ENCODE measurements at regions not wholly inside any gene's neighbourhood (a gene's known extent, or its start where the extent isn't known, plus 50 kb on each side); places are given as distances from the start of the nearest gene placed in this dataset.

- Mint-ChIP-seq H3K27me3 (ENCODE audit: low read depth in 2 of 2) (peaks cover 19 to 58% of the 10 kb centered on the region in 2 donors), H3K9me3 (no peaks in the 10 kb centered on the region), H3K27ac (no peak overlapping the region), H3K4me1 (no peaks in the 10 kb centered on the region), H3K36me3 (no peaks in the 10 kb centered on the region), H3K4me3 (no peak overlapping the region)
- Histone ChIP-seq H3K27me3 (ENCODE audit: control insufficient read depth, insufficient read depth, low read length) (no peaks in the 10 kb centered on the region), H3K4me3 (ENCODE audit: low read length) (no peak overlapping the region), H3K36me3 (ENCODE audit: control insufficient read depth, insufficient read depth, low read length) (no peaks in the 10 kb centered on the region), H3K4me1 (ENCODE audit: control insufficient read depth, insufficient read depth, low read length) (no peaks in the 10 kb centered on the region), H3K27ac (ENCODE audit: low read length) (no peak overlapping the region), H3K9me3 (ENCODE audit: control insufficient read depth, insufficient read depth, low read length) (no peaks in the 10 kb centered on the region)
- intact Hi-C loops (cut with micrococcal nuclease), result no loop called here
- no peak for TF ChIP-seq CTCF (IDR thresholded peaks at IDR 0.05)
- 89% methylated on average over 2 of the region's 3 CpGs for WGBS (ENCODE audit: insufficient coverage)
- DNase-seq, result no peak
- no peak for ATAC-seq
Observed at GRCh38 chr1:112304612-112305011, 91.4 kb upstream of the CTTNBP2NL start.

DNA sequence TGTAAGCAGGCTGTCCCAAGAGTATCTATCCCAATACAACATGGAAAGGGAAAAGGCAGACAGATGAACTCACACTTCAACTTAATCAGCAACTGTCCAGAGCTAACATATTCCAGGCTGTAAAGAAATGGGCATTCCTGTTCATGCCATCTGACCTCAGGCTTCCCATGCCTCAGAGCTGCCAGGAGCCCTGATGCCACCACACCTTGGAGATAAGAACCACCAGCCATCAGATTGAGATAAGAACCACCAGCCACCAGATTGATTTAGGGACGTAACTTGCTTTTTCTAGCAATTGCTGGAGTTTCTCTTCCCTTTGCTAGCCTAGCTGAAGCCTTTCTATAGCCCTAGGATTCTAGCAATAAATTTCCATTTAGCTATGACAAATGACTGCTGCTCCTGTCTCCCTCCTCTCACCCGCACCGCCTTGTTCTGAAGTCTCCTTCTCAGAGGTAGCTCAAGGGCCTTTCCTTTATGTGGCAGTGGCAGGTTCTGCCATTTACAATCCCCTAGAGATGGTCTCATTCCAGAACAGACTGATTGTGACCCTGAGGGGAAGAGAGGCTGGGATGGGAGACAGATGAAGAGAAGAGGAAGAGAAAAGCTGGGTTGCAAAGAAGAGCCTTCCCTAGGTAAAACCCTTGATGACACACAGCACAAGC, 88.0 kb upstream of the CTTNBP2NL start:
- Mint-ChIP-seq H3K4me1 (no peaks in the 10 kb centered on the region), H3K27ac (no peak overlapping the region), H3K27me3 (ENCODE audit: low read depth in 2 of 2) (peaks cover 20 to 67% of the 10 kb centered on the region in 2 donors), H3K9me3 (no peaks in the 10 kb centered on the region), H3K4me3 (no peak overlapping the region), H3K36me3 (no peaks in the 10 kb centered on the region)
- DNase-seq (no peak), ATAC-seq (no peak)
- intact Hi-C loops (cut with micrococcal nuclease), result no loop called here
- no peak overlapping the region for H3K27ac ChIP-seq (ENCODE audit: low read length)
- 81% methylated on average over 3 of the region's 3 CpGs for WGBS (ENCODE audit: insufficient coverage)
- no peaks in the 10 kb centered on the region for H3K36me3 ChIP-seq (ENCODE audit: control insufficient read depth, insufficient read depth, low read length)
- H3K9me3 ChIP-seq (ENCODE audit: control insufficient read depth, insufficient read depth, low read length), result no peaks in the 10 kb centered on the region
- no peak for TF ChIP-seq CTCF (IDR thresholded peaks at IDR 0.05)
- no peak overlapping the region for H3K4me3 ChIP-seq (ENCODE audit: low read length)
- H3K27me3 ChIP-seq (ENCODE audit: control insufficient read depth, insufficient read depth, low read length), result no peaks in the 10 kb centered on the region
- H3K4me1 ChIP-seq (ENCODE audit: control insufficient read depth, insufficient read depth, low read length), result no peaks in the 10 kb centered on the region

DNA sequence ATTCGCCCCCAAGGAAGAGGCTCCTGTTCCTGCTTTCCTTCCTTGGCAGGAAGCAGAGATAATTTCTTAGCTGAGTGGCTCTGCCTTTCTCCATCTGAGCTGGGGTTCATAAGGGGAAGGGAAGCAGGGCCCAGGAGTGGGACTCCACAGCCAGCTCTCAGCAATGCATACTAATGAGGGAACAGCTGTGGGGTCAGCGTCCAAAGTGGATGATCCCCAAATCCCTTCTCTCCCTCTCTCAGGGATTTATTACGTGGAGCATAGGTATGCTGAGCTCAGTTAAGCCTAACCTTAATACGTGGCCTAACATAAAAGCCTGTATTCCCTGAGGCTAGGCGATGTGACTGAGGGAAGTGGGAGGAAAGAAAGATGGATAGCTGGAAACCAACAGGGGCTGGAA, 87.3 kb upstream of the CTTNBP2NL start:
- no peak overlapping the region for H3K4me3 ChIP-seq (ENCODE audit: low read length)
- Mint-ChIP-seq H3K27me3 (ENCODE audit: low read depth in 2 of 2) (peaks cover 20 to 67% of the 10 kb centered on the region in 2 donors), H3K36me3 (no peaks in the 10 kb centered on the region), H3K4me1 (no peaks in the 10 kb centered on the region), H3K4me3 (no peak overlapping the region), H3K27ac (no peak overlapping the region), H3K9me3 (no peaks in the 10 kb centered on the region)
- no peak overlapping the region for H3K27ac ChIP-seq (ENCODE audit: low read length)
- H3K36me3 ChIP-seq (ENCODE audit: control insufficient read depth, insufficient read depth, low read length), result no peaks in the 10 kb centered on the region
- intact Hi-C loops (cut with micrococcal nuclease), result no loop called here
- DNase-seq, result no peak
- ATAC-seq, result no peak
- no peak for TF ChIP-seq CTCF (IDR thresholded peaks at IDR 0.05)
- no peaks in the 10 kb centered on the region for H3K9me3 ChIP-seq (ENCODE audit: control insufficient read depth, insufficient read depth, low read length)
- H3K27me3 ChIP-seq (ENCODE audit: control insufficient read depth, insufficient read depth, low read length), result no peaks in the 10 kb centered on the region
- H3K4me1 ChIP-seq (ENCODE audit: control insufficient read depth, insufficient read depth, low read length), result no peaks in the 10 kb centered on the region
- WGBS (ENCODE audit: insufficient coverage), result 79% methylated on average over 5 of the region's 5 CpGs

- no peak overlapping the region for H3K27ac ChIP-seq (ENCODE audit: low read length)
- H3K27ac Mint-ChIP-seq, result no peak overlapping the region
- ATAC-seq (no peak), DNase-seq (no peak)
- no peaks in the 10 kb centered on the region for H3K9me3 Mint-ChIP-seq
- no peaks in the 10 kb centered on the region for H3K27me3 ChIP-seq (ENCODE audit: control insufficient read depth, insufficient read depth, low read length)
- no peaks in the 10 kb centered on the region for H3K4me1 Mint-ChIP-seq
- intact Hi-C loops (cut with micrococcal nuclease), result no loop called here
- no peak overlapping the region for H3K4me3 Mint-ChIP-seq
- H3K4me1 ChIP-seq (ENCODE audit: control insufficient read depth, insufficient read depth, low read length), result no peaks in the 10 kb centered on the region
- no peaks in the 10 kb centered on the region for H3K9me3 ChIP-seq (ENCODE audit: control insufficient read depth, insufficient read depth, low read length)
- no peak for TF ChIP-seq CTCF (IDR thresholded peaks at IDR 0.05)
- H3K27me3 Mint-ChIP-seq (ENCODE audit: low read depth in 2 of 2), result peaks cover 20 to 65% of the 10 kb centered on the region in 2 donors
- no peaks in the 10 kb centered on the region for H3K36me3 ChIP-seq (ENCODE audit: control insufficient read depth, insufficient read depth, low read length)
- no peak overlapping the region for H3K4me3 ChIP-seq (ENCODE audit: low read length)
- H3K36me3 Mint-ChIP-seq, result no peaks in the 10 kb centered on the region
- 80% methylated on average over 5 of the region's 5 CpGs for WGBS (ENCODE audit: insufficient coverage)
Observed at GRCh38 chr1:112309499-112309898, 86.5 kb upstream of the CTTNBP2NL start.

Measured in natural killer cell (primary cell).